HG02610 (cell line): ENCODE measurements at regions not wholly inside any gene's neighbourhood (a gene's known extent, or its start where the extent isn't known, plus 50 kb on each side); places are given as distances from the start of the nearest gene placed in this dataset.

Experiments used
- ATAC-seq: cut with Tn5 transposase; IDR thresholded peaks from one replicate; pipeline ENCODE4 v1.9.1; 2021; ENCODE audit warnings: mild to moderate bottlenecking, moderate library complexity; ENCODE audit not compliant: unreplicated experiment

DNA sequence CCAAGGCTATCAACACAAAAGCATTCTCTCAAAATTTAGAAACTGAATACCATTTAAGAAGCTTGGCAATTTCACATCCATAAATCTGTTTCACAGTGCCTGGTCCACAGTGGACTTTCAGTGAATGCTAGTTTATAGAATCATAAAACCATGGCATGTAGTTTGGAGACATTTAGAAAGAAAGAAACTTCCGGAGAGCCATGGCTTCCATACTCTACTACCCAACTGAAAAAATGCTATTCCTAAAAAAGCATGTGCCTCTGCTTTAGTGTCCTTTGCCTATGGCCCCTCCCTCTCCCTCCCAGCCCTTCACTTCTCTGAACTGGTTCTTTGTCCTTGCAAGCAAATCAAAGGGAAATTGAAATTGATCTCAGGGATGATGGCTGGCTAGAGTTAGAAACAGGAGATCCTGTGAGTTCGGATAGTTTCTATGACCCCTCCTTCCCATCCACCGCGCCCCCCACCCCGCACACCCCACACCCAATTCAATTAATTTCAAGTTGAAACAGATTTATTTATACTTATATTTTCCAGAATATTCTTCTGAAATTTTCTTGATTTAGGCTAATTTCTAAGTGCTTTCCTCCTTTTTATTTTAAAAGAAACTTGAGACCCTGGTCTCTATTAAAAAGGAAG is 248.3 kb downstream of the TRIB2 start:
- no peak for ATAC-seq

GRCh38 chr2:12965540-12966269 is 249.0 kb downstream of the TRIB2 start:
- ATAC-seq, result no peak

GRCh38 chr2:12967804-12968203 is 251.1 kb downstream of the TRIB2 start:
- ATAC-seq, result no peak

DNA sequence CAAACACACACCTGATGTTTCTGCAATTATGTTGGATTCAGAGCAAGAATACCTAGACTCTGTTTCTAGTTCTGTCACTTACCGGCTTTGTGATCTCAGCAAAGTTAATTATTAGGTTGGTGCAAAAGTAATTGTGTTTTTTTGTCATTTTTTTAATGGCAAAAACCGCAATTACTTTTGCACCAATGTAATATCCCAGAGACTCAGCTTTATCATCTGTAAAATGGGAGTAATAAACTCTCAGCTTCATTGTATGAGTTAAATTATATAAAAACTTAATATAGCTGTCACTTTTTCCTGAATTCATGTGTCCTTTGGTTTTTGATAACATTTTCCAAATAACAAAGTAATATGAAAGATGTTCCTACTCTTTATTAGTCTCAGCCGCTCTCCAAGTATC is 251.7 kb downstream of the TRIB2 start:
- ATAC-seq, result no peak

DNA sequence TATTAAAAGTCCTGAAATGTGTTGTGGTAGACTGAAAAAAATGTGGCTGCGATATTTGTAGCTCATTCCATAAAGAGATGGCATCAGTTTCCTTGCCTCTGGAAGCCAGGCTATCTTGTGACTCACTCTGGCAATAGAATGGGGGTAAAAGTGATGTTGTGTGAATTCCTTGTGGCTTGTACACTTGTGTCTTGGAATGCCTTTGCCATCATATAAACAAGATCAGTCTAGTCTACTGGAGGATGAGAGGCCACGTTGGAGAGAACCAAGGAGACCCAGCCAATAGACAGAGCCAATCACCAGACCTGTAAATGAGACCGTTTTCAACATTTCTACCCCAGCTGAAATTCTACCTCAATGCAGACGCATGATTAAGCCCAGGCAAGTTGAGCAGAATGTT is 254.1 kb downstream of the TRIB2 start:
- ATAC-seq, result no peak

DNA sequence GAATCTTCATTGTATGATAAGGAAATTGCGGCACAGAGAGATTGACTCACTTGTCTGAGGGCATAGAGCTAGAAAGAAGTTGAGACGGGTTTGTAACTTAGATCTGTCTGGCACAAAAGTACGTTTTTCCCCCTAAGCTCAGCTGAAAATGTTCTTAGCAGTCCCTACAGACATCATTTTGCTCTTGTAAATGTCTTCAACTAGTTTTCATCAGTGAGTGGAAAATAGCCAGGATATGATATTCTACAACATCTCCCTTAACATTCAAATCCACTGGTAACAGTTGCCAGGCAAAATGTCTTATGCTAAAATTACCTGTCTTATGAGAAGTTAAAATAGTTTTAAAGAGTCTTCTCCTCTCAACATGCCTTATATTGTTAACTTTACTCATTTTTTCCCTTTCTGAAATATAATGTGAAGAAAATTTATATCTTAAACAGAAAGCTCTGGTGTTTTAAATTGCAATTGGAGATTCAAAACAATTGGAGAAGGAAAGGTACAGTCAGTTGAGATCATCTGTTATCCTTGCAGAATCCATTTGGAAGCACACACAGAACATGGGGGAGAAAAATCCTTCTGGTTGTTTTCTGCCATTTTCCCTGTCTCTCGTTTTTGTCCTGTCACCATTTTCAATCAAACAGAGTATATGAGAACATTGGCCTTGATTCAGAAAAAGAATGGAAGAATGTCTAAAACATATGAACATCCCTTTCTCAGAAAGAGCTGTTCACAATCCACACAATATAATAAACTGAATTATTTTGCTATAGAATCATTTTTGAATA is 255.0 kb downstream of the TRIB2 start:
- no peak for ATAC-seq

GRCh38 chr2:12978066-12978835 is 261.5 kb downstream of the TRIB2 start:
- ATAC-seq, result no peak

GRCh38 chr2:12979066-12979465 is 262.3 kb downstream of the TRIB2 start:
- ATAC-seq, result no peak

- no peak for ATAC-seq
Observed at GRCh38 chr2:12980817-12981216, 264.1 kb downstream of the TRIB2 start.

GRCh38 chr2:12982149-12982584 is 265.4 kb downstream of the TRIB2 start:
- ATAC-seq, result no peak

GRCh38 chr2:12987246-12987645 is 270.5 kb downstream of the TRIB2 start:
- ATAC-seq, result no peak

- ATAC-seq, result no peak
Observed at GRCh38 chr2:12988279-12988678, 271.5 kb downstream of the TRIB2 start.

- no peak for ATAC-seq
Observed at GRCh38 chr2:12990523-12990922, 273.8 kb downstream of the TRIB2 start.

DNA sequence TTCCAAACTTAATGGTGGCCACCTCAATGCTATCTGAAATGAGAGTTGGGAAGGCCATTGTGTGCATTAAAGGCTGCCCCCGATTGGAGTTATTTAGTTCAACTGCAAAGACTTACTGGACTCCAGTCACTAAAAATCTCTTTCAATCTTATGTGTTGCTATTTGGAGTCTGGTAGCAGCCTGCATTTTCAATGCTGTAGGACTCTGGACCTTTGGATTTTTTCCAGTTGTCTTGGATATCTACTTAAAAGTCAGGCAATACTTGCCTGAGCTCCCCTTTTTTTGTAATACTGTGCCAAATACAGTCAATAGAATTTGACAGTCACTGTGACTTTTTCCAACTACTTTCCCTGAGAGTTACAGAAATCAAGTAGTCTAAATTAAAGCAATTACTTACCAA is 281.9 kb downstream of the TRIB2 start:
- no peak for ATAC-seq

GRCh38 chr2:13000664-13001363 is 284.1 kb downstream of the TRIB2 start:
- no peak for ATAC-seq

GRCh38 chr2:13001408-13001807 is 284.7 kb downstream of the TRIB2 start:
- no peak for ATAC-seq

- ATAC-seq, result no peak
Observed at GRCh38 chr2:13002536-13003331, 286.0 kb downstream of the TRIB2 start.

DNA sequence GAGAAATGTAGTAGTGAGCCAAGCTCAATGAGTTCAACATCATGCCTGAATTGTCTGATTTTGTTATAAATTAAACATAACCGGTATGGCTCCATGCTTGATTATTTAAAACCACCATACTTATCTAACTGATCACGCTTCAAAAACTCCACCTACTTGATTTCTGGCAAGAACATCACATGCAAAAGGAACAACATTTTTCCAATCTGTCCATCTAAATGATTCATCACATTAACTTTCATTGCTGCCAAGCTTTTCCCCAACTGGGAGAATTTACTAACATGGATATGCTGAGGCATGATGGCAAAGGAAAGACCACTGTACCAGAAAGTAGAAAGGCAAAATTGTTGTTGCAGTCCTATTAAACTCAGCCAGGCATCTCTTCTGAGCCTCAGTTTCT is 286.8 kb downstream of the TRIB2 start:
- no peak for ATAC-seq

DNA sequence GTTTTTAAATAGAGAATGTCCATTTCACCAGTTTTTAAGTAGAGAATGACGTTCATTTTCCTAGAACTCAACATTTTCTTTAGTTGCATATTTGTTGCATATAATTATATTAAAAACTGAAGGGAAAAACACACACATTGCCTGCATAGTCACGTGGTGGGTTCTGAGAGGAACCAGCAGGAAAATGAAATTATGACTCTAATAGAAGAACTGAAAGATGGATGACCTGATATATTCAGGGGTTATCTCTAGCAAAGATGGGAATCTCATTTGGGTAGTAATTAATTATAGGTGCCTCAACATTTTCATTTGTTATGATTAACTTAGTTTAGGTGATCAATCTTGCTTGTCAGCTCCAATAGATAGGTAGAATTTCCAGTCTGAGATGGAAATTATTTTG is 288.3 kb downstream of the TRIB2 start:
- no peak for ATAC-seq
